Tibial artery (tissue), 4 donors: ENCODE measurements at regions not wholly inside any gene's neighbourhood (a gene's known extent, or its start where the extent isn't known, plus 50 kb on each side); places are given as distances from the start of the nearest gene placed in this dataset.

ENCODE experiments used
- DNase-seq, 2 donors: peaks; one replicate each; pipeline ENCODE4 v3.0.0-alpha.2; 2019
- H3K27ac ChIP-seq, 2 donors: fragments of 200-600 bp; sonication (generic) in 1 of 2; 1 replicate in 1 of 2; 2 replicates in 1 of 2; pipeline ENCODE4 v1.5.1; 2018 to 2019; ENCODE audit warnings: mild to moderate bottlenecking in 1 of 2
- H3K27me3 ChIP-seq, 2 donors: fragments of 200-600 bp; sonication (generic) in 1 of 2; one replicate each; pipeline versions ENCODE4 v1.5.1 to v1.6.0; 2016 to 2019
- H3K36me3 ChIP-seq, 3 donors: fragments of 200-600 bp; sonication (generic) in 2 of 3; one replicate each; pipeline ENCODE4 v1.5.1; 2016 to 2019; ENCODE audit warnings: mild to moderate bottlenecking in 2 of 3
- H3K4me1 ChIP-seq, 4 donors: fragments of 200-600 bp; sonication (generic) in 2 of 4; 1 replicate in 3 of 4; 2 replicates in 1 of 4; pipeline ENCODE4 v1.5.1; 2016 to 2019
- H3K4me3 ChIP-seq, 2 donors: fragments of 200-600 bp; sonication (generic) in 1 of 2; 1 replicate in 1 of 2; 2 replicates in 1 of 2; pipeline ENCODE4 v1.5.1; 2018 to 2019; ENCODE audit warnings: mild to moderate bottlenecking in 2 of 2
- H3K9me3 ChIP-seq, 3 donors: fragments of 200-600 bp; sonication (generic) in 1 of 3; one replicate each; pipeline ENCODE4 v1.5.1; 2016 to 2019
- CTCF ChIP-seq, 2 experiments: fragments of 200-600 bp in 1 of 2; fragments of 450-650 bp in 1 of 2; IDR thresholded peaks; one replicate each; pipeline ENCODE4 v1.5.1; 2017 to 2019; ENCODE audit warnings: antibody characterized with exemption in 2 of 2, mild to moderate bottlenecking in 1 of 2, moderate library complexity in 1 of 2
- intact Hi-C: fragments of 100-400 bp; cut with DNase I; formaldehyde crosslinking; loops from one replicate; pipeline ENCODE4 v1.15.0; 2023; ENCODE audit warnings: low total_unique reads

- H3K27ac ChIP-seq: no peak overlapping the region
- DNase-seq: no peak
- H3K36me3 ChIP-seq: no peaks in the 10 kb centered on the region
- H3K27me3 ChIP-seq: no peaks in the 10 kb centered on the region
- TF ChIP-seq CTCF (IDR thresholded peaks at IDR 0.05): no peak
- intact Hi-C loops: no loop called here
- H3K9me3 ChIP-seq: no peaks in the 10 kb centered on the region
- no peak overlapping the region for H3K4me3 ChIP-seq
- H3K4me1 ChIP-seq: peaks cover 0 to 13% (median 2%) of the 10 kb centered on the region in 4 donors
Observed at GRCh38 chr5:125196481-125197111, 450.2 kb upstream of the ZNF608 start.

GRCh38 chr5:125197321-125197720 lies 450.9 kb upstream of the ZNF608 start:
- Histone ChIP-seq H3K27me3 (no peaks in the 10 kb centered on the region), H3K9me3 (no peaks in the 10 kb centered on the region), H3K36me3 (no peaks in the 10 kb centered on the region), H3K4me3 (no peak overlapping the region), H3K27ac (no peak overlapping the region), H3K4me1 (peaks cover 0 to 13% (median 2%) of the 10 kb centered on the region in 4 donors)
- no peak for TF ChIP-seq CTCF (IDR thresholded peaks at IDR 0.05)
- intact Hi-C loops: no loop called here
- no peak for DNase-seq

DNA sequence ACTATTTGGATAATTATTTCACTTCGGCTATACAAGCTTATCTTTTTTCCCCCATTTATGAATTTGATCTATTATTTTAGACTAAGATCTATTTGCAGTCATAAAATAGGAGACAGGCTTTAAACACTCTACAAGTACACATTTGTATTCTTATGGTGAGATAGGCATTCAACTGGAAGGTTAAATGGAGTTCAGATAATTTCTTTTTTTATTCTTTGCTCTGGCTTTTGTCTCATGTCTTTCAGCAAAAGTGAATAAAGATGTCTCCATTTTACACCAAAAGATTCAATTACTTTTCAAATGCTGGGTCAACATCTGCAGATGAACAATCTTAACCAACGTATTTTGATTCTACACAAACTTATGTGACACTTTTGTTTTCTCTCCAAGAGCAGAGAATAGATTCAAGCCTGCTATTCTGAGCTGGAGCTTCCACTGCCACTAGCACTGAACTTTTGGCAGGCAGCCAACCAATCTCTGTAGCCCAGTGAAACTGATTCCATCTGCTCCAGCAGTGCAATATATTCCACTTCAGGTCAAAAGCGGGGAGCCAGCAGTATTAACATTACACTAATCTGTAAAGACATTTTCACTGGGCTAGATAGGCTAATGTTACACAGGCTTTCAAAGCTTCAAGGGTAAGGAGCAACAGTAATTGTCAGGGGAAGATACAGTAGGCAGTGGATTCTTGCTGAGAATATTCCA lies 452.0 kb upstream of the ZNF608 start:
- DNase-seq: peak in 1 of 2 donors; percentile 54
- intact Hi-C loops: no loop called here
- Histone ChIP-seq H3K9me3 (no peaks in the 10 kb centered on the region), H3K27ac (no peak overlapping the region), H3K36me3 (no peaks in the 10 kb centered on the region), H3K27me3 (no peaks in the 10 kb centered on the region), H3K4me3 (no peak overlapping the region), H3K4me1 (peaks cover 0 to 13% (median 2%) of the 10 kb centered on the region in 4 donors)
- no peak for TF ChIP-seq CTCF (IDR thresholded peaks at IDR 0.05)

DNA sequence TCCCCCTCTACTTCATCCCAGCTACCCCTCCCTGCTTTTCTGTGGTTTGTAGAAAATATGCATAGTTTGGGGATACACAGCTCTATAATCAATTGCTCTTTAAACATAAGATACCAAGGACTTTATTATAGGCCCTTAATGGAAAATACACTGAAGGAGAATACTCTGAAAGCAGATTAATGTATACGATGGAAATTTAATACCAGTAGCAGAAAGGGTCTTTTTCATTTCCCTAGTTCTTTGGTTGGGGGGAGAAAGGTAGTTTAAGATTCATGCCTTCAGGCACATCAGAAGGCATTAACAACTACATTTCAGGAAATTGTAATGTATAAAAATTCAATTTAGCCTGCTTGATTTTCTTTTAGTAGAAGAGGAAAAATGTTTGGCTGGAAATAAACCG lies 452.9 kb upstream of the ZNF608 start:
- Histone ChIP-seq H3K9me3 (no peaks in the 10 kb centered on the region), H3K27ac (no peak overlapping the region), H3K27me3 (no peaks in the 10 kb centered on the region), H3K4me3 (no peak overlapping the region), H3K36me3 (no peaks in the 10 kb centered on the region), H3K4me1 (peaks cover 0 to 13% (median 2%) of the 10 kb centered on the region in 4 donors)
- intact Hi-C loops: no loop called here
- no peak for TF ChIP-seq CTCF (IDR thresholded peaks at IDR 0.05)
- no peak for DNase-seq

- no peak for TF ChIP-seq CTCF (IDR thresholded peaks at IDR 0.05)
Observed at GRCh38 chr5:125199968-125200865, 453.8 kb upstream of the ZNF608 start.

More at GRCh38 chr5:125199968-125200865, 453.8 kb upstream of the ZNF608 start:
- H3K9me3 ChIP-seq: no peaks in the 10 kb centered on the region
- H3K27ac ChIP-seq: no peak overlapping the region
- peaks cover 0 to 13% (median 2%) of the 10 kb centered on the region in 4 donors for H3K4me1 ChIP-seq
- intact Hi-C loops: no loop called here
- no peaks in the 10 kb centered on the region for H3K27me3 ChIP-seq
- DNase-seq: no peak
- H3K4me3 ChIP-seq: peak overlapping the region; percentile 18 to 30
- no peaks in the 10 kb centered on the region for H3K36me3 ChIP-seq
